NOMO-1 (cell line): ENCODE measurements at regions not wholly inside any gene's neighbourhood (a gene's known extent, or its start where the extent isn't known, plus 50 kb on each side); places are given as distances from the start of the nearest gene placed in this dataset.

ENCODE experiments used
- DNase-seq, 2 experiments: peaks; one replicate each; lab custom pipeline; 2025; ENCODE audit not compliant: unreplicated experiment in 2 of 2; lab: John Stamatoyannopoulos, UW

- no peak for DNase-seq
These were observed 49.9 kb upstream of the LMCD1 start for GRCh38 chr3:8451696-8452095.
